ENCODE measurements at regions not wholly inside any gene's neighbourhood (a gene's known extent, or its start where the extent isn't known, plus 50 kb on each side); places are given as distances from the start of the nearest gene placed in this dataset.
"Not testable (repeated sequence)": the region's sequence is repeated elsewhere in the genome, so short reads cannot be mapped to it uniquely, and the experiment has no call there.

DNA sequence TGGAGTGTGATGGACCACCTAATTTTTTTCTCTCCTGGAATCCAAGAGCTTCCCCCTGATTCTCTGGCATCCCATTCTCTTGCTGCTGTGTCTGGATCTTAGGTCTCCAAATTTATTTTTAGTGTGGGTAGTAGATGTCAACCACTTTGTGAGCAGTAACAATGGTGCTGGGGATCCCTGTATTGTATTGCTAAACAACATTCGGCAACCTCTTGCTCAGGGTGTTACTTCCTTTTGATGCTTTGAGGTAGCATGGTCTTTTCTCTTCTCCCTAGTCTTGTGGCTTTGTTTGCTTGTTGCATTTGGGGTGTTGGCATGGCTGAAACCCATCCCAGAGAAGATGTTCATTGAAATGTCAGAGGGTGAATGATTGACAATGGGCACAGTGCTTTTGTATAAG lies 737.4 kb downstream of the BCL11A start:
- Histone ChIP-seq H3K4me3 (no peak overlapping the region), H3K36me3 (no peaks in the 10 kb centered on the region), H3K4me1 (ENCODE audit: low read depth) (no peaks in the 10 kb centered on the region), H3K27ac (no peak overlapping the region), H3K9me3 (ENCODE audit: low read depth) (no peaks in the 10 kb centered on the region), H3K27me3 (no peaks in the 10 kb centered on the region)
- no peak for DNase-seq (ENCODE audit: low read depth in 1 of 2, low spot score in 1 of 2)
- TF ChIP-seq, protein P1, sequence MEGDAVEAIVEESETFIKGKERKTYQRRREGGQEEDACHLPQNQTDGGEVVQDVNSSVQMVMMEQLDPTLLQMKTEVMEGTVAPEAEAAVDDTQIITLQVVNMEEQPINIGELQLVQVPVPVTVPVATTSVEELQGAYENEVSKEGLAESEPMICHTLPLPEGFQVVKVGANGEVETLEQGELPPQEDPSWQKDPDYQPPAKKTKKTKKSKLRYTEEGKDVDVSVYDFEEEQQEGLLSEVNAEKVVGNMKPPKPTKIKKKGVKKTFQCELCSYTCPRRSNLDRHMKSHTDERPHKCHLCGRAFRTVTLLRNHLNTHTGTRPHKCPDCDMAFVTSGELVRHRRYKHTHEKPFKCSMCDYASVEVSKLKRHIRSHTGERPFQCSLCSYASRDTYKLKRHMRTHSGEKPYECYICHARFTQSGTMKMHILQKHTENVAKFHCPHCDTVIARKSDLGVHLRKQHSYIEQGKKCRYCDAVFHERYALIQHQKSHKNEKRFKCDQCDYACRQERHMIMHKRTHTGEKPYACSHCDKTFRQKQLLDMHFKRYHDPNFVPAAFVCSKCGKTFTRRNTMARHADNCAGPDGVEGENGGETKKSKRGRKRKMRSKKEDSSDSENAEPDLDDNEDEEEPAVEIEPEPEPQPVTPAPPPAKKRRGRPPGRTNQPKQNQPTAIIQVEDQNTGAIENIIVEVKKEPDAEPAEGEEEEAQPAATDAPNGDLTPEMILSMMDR (IDR thresholded peaks at IDR 0.05; ENCODE audit: low read depth, low read length) = no peak

DNA sequence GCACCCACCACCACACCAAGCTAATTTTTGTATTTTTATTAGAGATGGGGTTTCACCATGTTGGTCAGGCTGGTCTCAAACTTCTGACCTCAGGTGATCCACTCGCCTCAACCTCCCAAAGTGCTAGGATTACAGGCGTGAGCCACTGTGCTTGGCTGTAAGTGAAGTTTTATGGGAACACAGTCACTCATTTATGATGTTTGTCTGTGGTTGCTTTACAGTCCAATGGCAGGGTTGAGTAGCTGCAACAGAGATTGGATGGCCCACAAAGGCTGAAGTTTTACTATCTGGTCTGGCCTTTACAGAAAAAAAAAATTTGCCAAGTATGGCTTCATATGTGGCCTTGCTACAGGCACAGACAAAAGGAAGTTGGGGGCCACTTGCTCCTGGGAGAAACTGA lies 743.2 kb downstream of the BCL11A start:
- not testable (repeated sequence) for H3K4me3 ChIP-seq; DNase-seq (ENCODE audit: low read depth in 1 of 2, low spot score in 1 of 2); H3K4me1 ChIP-seq (ENCODE audit: low read depth); H3K27ac ChIP-seq; H3K9me3 ChIP-seq (ENCODE audit: low read depth); H3K27me3 ChIP-seq; H3K36me3 ChIP-seq

DNA sequence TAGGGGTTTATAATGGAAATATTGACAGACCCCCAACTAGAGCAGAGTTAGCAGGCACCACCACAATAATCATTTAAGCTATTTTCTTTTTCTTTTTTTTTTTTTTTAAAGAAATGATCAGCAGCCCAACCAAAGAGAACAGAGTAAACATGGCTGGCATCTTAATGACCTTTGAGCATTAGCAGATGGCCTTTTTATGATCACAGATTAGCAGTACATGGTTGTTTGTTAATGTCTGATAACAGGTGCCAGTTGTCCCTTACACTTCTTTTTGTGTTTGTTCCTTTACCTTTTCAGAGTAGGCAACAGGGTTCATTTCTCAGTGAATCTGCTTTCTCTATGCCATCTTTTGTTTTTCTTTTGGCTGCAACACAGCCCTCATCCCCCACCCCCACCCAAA lies 747.0 kb downstream of the BCL11A start:
- no peaks in the 10 kb centered on the region for H3K9me3 ChIP-seq (ENCODE audit: low read depth)
- peaks cover 16% of the 10 kb centered on the region for H3K4me1 ChIP-seq (ENCODE audit: low read depth)

DNA sequence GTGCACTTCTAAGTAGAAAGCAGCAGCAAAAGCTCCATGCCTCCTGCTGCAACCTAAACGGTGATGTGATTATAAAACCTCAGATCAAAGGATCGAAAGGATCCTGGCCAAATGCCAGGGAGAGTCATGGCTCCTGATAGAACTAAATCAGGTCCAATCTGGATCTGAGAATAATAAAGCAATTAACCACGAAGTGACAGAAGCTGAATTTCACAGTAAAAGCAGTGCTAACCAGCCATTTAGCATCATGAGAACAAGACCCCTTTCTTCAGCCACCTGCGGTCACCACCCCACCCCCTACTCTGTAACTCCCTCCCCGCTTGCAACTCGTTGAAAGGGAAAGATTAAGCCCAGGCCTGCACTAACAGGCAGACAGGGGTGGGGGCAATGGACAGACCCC lies 748.7 kb downstream of the BCL11A start:
- Histone ChIP-seq H3K27ac (no peak overlapping the region), H3K4me1 (ENCODE audit: low read depth) (peaks cover 16% of the 10 kb centered on the region), H3K9me3 (ENCODE audit: low read depth) (no peaks in the 10 kb centered on the region), H3K36me3 (no peaks in the 10 kb centered on the region), H3K4me3 (no peak overlapping the region), H3K27me3 (no peaks in the 10 kb centered on the region)
- TF ChIP-seq, protein P1 (IDR thresholded peaks at IDR 0.05; ENCODE audit: low read depth, low read length) = no peak
- DNase-seq (ENCODE audit: low read depth in 1 of 2, low spot score in 1 of 2) = peak in 1 of 2 donors; percentile 40

More for the DNA sequence above, 747.0 kb downstream of the BCL11A start:
- H3K27me3 ChIP-seq = no peaks in the 10 kb centered on the region
- no peak overlapping the region for H3K4me3 ChIP-seq
- TF ChIP-seq, protein P1 (IDR thresholded peaks at IDR 0.05; ENCODE audit: low read depth, low read length) = no peak
- DNase-seq (ENCODE audit: low read depth in 1 of 2, low spot score in 1 of 2) = no peak
- H3K27ac ChIP-seq = no peak overlapping the region
- no peaks in the 10 kb centered on the region for H3K36me3 ChIP-seq

DNA sequence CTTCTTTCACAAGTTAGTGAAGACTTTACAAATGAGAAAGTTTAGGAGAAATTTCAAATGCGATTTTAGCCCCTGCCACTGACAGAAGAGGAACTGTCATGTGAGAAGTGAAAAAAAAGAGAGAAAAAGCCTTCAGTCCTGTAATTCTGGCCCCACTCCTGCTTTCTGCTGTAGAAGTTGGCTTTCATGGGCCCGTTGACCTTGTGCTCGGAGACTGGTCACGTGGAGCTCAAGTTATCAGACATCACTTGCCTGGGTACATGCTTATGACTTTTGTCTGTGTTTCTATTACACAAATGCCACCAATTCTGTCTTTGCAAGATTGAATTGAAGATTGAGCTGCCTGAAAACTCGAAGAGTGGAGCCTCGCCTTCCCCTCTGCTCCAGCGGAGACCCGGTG lies 749.9 kb downstream of the BCL11A start:
- no peaks in the 10 kb centered on the region for H3K27me3 ChIP-seq
- TF ChIP-seq, protein P1 (IDR thresholded peaks at IDR 0.05; ENCODE audit: low read depth, low read length) = no peak
- peaks cover 16% of the 10 kb centered on the region for H3K4me1 ChIP-seq (ENCODE audit: low read depth)
- no peaks in the 10 kb centered on the region for H3K9me3 ChIP-seq (ENCODE audit: low read depth)
- no peaks in the 10 kb centered on the region for H3K36me3 ChIP-seq
- H3K27ac ChIP-seq = no peak overlapping the region
- DNase-seq (ENCODE audit: low read depth in 1 of 2, low spot score in 1 of 2) = no peak
- no peak overlapping the region for H3K4me3 ChIP-seq

DNA sequence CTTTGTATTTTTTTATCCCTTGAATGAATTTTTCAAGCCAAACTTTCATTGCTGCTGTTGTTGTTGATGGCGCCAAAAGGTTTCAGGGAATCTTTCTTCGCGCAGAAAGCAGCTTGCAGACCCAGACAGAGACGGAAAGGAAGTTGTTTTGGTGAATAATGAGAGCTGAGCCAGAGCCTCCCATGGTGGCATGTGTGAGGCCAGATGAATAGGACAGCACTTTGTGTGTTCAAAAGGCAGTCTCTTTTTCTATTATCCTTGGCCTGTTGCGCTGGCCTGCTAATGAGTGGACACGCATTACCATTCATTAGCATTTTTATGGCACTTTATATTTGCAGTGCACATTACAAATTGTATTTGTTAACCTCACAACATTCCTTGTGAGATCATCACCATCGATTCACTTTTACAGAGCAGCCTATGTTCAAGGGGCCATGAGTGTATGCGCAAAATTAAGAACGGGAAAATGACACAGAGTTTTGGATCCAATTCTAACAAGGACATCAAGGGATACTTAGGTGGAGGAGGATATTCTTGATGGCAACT lies 754.7 kb downstream of the BCL11A start:
- no peak overlapping the region for H3K4me3 ChIP-seq
- H3K36me3 ChIP-seq = no peaks in the 10 kb centered on the region
- H3K27ac ChIP-seq = no peak overlapping the region
- DNase-seq (ENCODE audit: low read depth in 1 of 2, low spot score in 1 of 2) = no peak
- H3K9me3 ChIP-seq (ENCODE audit: low read depth) = no peaks in the 10 kb centered on the region
- no peaks in the 10 kb centered on the region for H3K27me3 ChIP-seq
- TF ChIP-seq, protein P1 (IDR thresholded peaks at IDR 0.05; ENCODE audit: low read depth, low read length) = no peak
- peaks cover 3% of the 10 kb centered on the region for H3K4me1 ChIP-seq (ENCODE audit: low read depth)
